ENCODE measurements at regions not wholly inside any gene's neighbourhood (a gene's known extent, or its start where the extent isn't known, plus 50 kb on each side); places are given as distances from the start of the nearest gene placed in this dataset.

GRCh38 chr2:10211844-10212422, 89.4 kb downstream of the RRM2 start:
- Histone ChIP-seq H3K4me2 (ENCODE audit: insufficient read depth, insufficient read length, low read length) (no peak overlapping the region), H3K27me3 (ENCODE audit: insufficient read depth, low read length) (no peaks in the 10 kb centered on the region), H3K4ac (ENCODE audit: low read depth, low read length) (no peak overlapping the region), H3K23me2 (ENCODE audit: insufficient read length, low read depth, low read length, poor library complexity, severe bottlenecking) (no peaks in the 10 kb centered on the region), H2BK12ac (ENCODE audit: insufficient read length, low read depth, low read length) (no peak overlapping the region), H3K79me2 (ENCODE audit: insufficient read depth, low read length) (no peaks in the 10 kb centered on the region), H3K56ac (ENCODE audit: insufficient read length, low read depth, low read length) (no peak overlapping the region), H3K9me3 (ENCODE audit: control insufficient read depth, low read depth, low read length) (no peaks in the 10 kb centered on the region), H3K9ac (ENCODE audit: extremely low read depth, insufficient read length, low read length) (no peak overlapping the region), H2AK5ac (ENCODE audit: insufficient read length, low read length) (no peak overlapping the region), H3K18ac (ENCODE audit: insufficient read length, low read depth, low read length) (no peak overlapping the region), H3K23ac (ENCODE audit: insufficient read length, low read depth, low read length) (no peak overlapping the region), H3T11ph (ENCODE audit: low read length) (no peak overlapping the region), H3K4me1 (ENCODE audit: insufficient read depth, low read length) (peaks cover 2% of the 10 kb centered on the region; the same call in 1 of the 2 replicates), H2BK15ac (ENCODE audit: low read depth, low read length) (no peak overlapping the region), H4K5ac (ENCODE audit: insufficient read length, low read depth, low read length) (no peak overlapping the region), H3K79me1 (ENCODE audit: insufficient read depth, low read depth, low read length, poor library complexity, severe bottlenecking) (no peaks in the 10 kb centered on the region), H3K27ac (ENCODE audit: insufficient read length, low read depth, low read length) (no peak overlapping the region), H4K20me1 (ENCODE audit: control insufficient read depth, insufficient read depth, insufficient read length) (no peaks in the 10 kb centered on the region), H4K91ac (ENCODE audit: insufficient read length, low read depth, low read length) (no peak overlapping the region), H2AFZ (ENCODE audit: low read length) (no peak overlapping the region), H4K8ac (replicated peaks; ENCODE audit: insufficient read length, low read depth, low read length) (no peak overlapping the region), H2BK5ac (ENCODE audit: insufficient read length, low read length) (no peak overlapping the region), H2BK20ac (ENCODE audit: low read depth, low read length, poor library complexity, severe bottlenecking) (no peak overlapping the region), H2BK120ac (ENCODE audit: low read depth, low read length, poor library complexity, severe bottlenecking) (no peak overlapping the region), H3K14ac (ENCODE audit: insufficient read depth, low read length) (no peak overlapping the region)
- Mint-ChIP-seq H3K36me3 (ENCODE audit: insufficient read depth in 1 of 3, low read depth in 3 of 3) (no peaks in the 10 kb centered on the region), H3K27me3 (ENCODE audit: low read depth) (peaks cover 6% of the 10 kb centered on the region), H3K4me1 (peaks cover 15 to 28% of the 10 kb centered on the region in 2 experiments), H3K27ac (no peak overlapping the region), H3K9me3 (no peaks in the 10 kb centered on the region), H3K4me3 (no peak overlapping the region)
- no peak for TF ChIP-seq CTCF (conservative IDR thresholded peaks at IDR 0.05)
- no CpG with 5 or more reads among the region's 6 CpGs for WGBS (ENCODE audit: extremely low coverage, insufficient read length, low lambda C conversion rate)
- no peak for DNase-seq
